H9 (cell line): ENCODE measurements at regions not wholly inside any gene's neighbourhood (a gene's known extent, or its start where the extent isn't known, plus 50 kb on each side); places are given as distances from the start of the nearest gene placed in this dataset.

Experiments
- DNase-seq: peaks from one replicate; pipeline ENCODE4 v3.0.0-alpha.2; 2017
- H2AFZ ChIP-seq: one replicate; pipeline ENCODE4 v1.6.1; 2013; ENCODE audit warnings: mild to moderate bottlenecking, low read length, control low read depth, moderate library complexity
- H2AK5ac ChIP-seq: 2 replicates; pipeline ENCODE4 v1.6.1; 2013; ENCODE audit warnings: low read length, control low read depth, mixed read lengths; ENCODE audit not compliant: insufficient read length
- H2BK120ac ChIP-seq: one replicate; pipeline ENCODE4 v1.6.1; 2013; ENCODE audit warnings: low read depth, mild to moderate bottlenecking, low read length, control low read depth, inconsistent platforms; ENCODE audit not compliant: poor library complexity, severe bottlenecking
- H2BK12ac ChIP-seq: 2 replicates; pipeline ENCODE4 v1.6.1; 2013; ENCODE audit warnings: low read length, control low read depth, mixed read lengths, low read depth; ENCODE audit not compliant: insufficient read length
- H2BK15ac ChIP-seq: 2 replicates; pipeline ENCODE4 v1.6.1; 2013; ENCODE audit warnings: low read depth, low read length, control low read depth
- H2BK20ac ChIP-seq: one replicate; pipeline ENCODE4 v1.6.1; 2013; ENCODE audit warnings: low read depth, mild to moderate bottlenecking, low read length, control low read depth, inconsistent platforms; ENCODE audit not compliant: poor library complexity, severe bottlenecking
- H2BK5ac ChIP-seq: 2 replicates; pipeline ENCODE4 v1.6.1; 2013; ENCODE audit warnings: low read length, control low read depth, mixed read lengths; ENCODE audit not compliant: insufficient read length
- H3K14ac ChIP-seq: 2 replicates; pipeline ENCODE4 v1.6.1; 2013; ENCODE audit warnings: low read length, control low read depth; ENCODE audit not compliant: insufficient read depth
- H3K18ac ChIP-seq: 2 replicates; pipeline ENCODE4 v1.6.1; 2013; ENCODE audit warnings: low read depth, mild to moderate bottlenecking, mixed read lengths, low read length, control low read depth; ENCODE audit not compliant: insufficient read length
- H3K23ac ChIP-seq: 2 replicates; pipeline ENCODE4 v1.6.1; 2013; ENCODE audit warnings: low read length, control low read depth, mixed read lengths, low read depth; ENCODE audit not compliant: insufficient read length
- H3K23me2 ChIP-seq: 2 replicates; pipeline ENCODE4 v1.6.1; 2013; ENCODE audit warnings: low read depth, mild to moderate bottlenecking, mixed read lengths, low read length, control low read depth; ENCODE audit not compliant: insufficient read length, poor library complexity, severe bottlenecking
- H3K27ac ChIP-seq: 2 replicates; pipeline ENCODE4 v1.5.1; 2013; ENCODE audit warnings: low read length, control low read depth, mixed read lengths, low read depth; ENCODE audit not compliant: insufficient read length
- H3K27me3 ChIP-seq: 2 replicates; pipeline ENCODE4 v1.6.1; 2013; ENCODE audit warnings: low read length, control low read depth, inconsistent platforms; ENCODE audit not compliant: insufficient read depth
- H3K4ac ChIP-seq: 2 replicates; pipeline ENCODE4 v1.6.1; 2013; ENCODE audit warnings: low read depth, mild to moderate bottlenecking, control low read depth, inconsistent platforms, low read length, moderate library complexity
- H3K4me1 ChIP-seq: 2 replicates; pipeline ENCODE4 v1.6.1; 2013; ENCODE audit warnings: low read length, control low read depth, inconsistent platforms; ENCODE audit not compliant: insufficient read depth
- H3K4me2 ChIP-seq: 2 replicates; pipeline ENCODE4 v1.6.1; 2013; ENCODE audit warnings: low read length, control low read depth, mixed read lengths; ENCODE audit not compliant: insufficient read length, insufficient read depth
- H3K56ac ChIP-seq: 2 replicates; pipeline ENCODE4 v1.6.1; 2013; ENCODE audit warnings: low read depth, mild to moderate bottlenecking, mixed read lengths, low read length, control low read depth; ENCODE audit not compliant: insufficient read length
- H3K79me1 ChIP-seq: 2 replicates; pipeline ENCODE4 v1.6.1; 2013; ENCODE audit warnings: low read depth, mild to moderate bottlenecking, moderate library complexity, low read length, control low read depth, inconsistent platforms; ENCODE audit not compliant: insufficient read depth, poor library complexity, severe bottlenecking
- H3K79me2 ChIP-seq: 2 replicates; pipeline ENCODE4 v1.6.1; 2013; ENCODE audit warnings: low read length, control low read depth, inconsistent platforms; ENCODE audit not compliant: insufficient read depth
- H3K9ac ChIP-seq: 2 replicates; pipeline ENCODE4 v1.6.1; 2013; ENCODE audit warnings: low read length, control low read depth, mixed read lengths; ENCODE audit not compliant: insufficient read length; ENCODE audit errors: extremely low read depth
- H3K9me3 ChIP-seq: one replicate; pipeline ENCODE4 v1.6.1; 2013; ENCODE audit warnings: low read depth, low read length, inconsistent platforms; ENCODE audit not compliant: control insufficient read depth
- H3T11ph ChIP-seq: one replicate; pipeline ENCODE4 v1.6.1; 2013; ENCODE audit warnings: mild to moderate bottlenecking, low read length, control low read depth, inconsistent platforms
- H4K20me1 ChIP-seq: one replicate; pipeline ENCODE4 v1.6.1; 2013; ENCODE audit not compliant: control insufficient read depth, insufficient read length, insufficient read depth
- H4K5ac ChIP-seq: 2 replicates; pipeline ENCODE4 v1.6.1; 2013; ENCODE audit warnings: low read depth, mild to moderate bottlenecking, mixed read lengths, low read length, control low read depth; ENCODE audit not compliant: insufficient read length
- H4K8ac ChIP-seq: replicated peaks from 2 replicates; pipeline ENCODE4 v1.6.1; 2013; ENCODE audit warnings: low read length, control low read depth, mixed read lengths, low read depth; ENCODE audit not compliant: insufficient read length
- H4K91ac ChIP-seq: 2 replicates; pipeline ENCODE4 v1.6.1; 2013; ENCODE audit warnings: low read depth, mild to moderate bottlenecking, moderate library complexity, mixed read lengths, low read length, control low read depth; ENCODE audit not compliant: insufficient read length
- H3K27ac Mint-ChIP-seq, 3 experiments: 2 replicates in 2 of 3; 3 replicates in 1 of 3; pipeline ENCODE4 v1.8.0; 2020 to 2021; ENCODE audit warnings: mixed read lengths in 3 of 3, mild to moderate bottlenecking in 1 of 3, moderate library complexity in 1 of 3
- H3K27me3 Mint-ChIP-seq: 2 replicates; pipeline ENCODE4 v1.8.0; 2021; ENCODE audit warnings: low read depth, mild to moderate bottlenecking, moderate library complexity, mixed read lengths
- H3K36me3 Mint-ChIP-seq, 3 experiments: 2 replicates in 2 of 3; 3 replicates in 1 of 3; pipeline ENCODE4 v1.8.0; 2020 to 2021; ENCODE audit warnings: low read depth in 3 of 3, mixed read lengths in 3 of 3; ENCODE audit not compliant: insufficient read depth in 1 of 3
- H3K4me1 Mint-ChIP-seq, 2 experiments: 2 replicates each; pipeline ENCODE4 v1.8.0; 2020; ENCODE audit warnings: mixed read lengths in 2 of 2
- H3K4me3 Mint-ChIP-seq, 2 experiments: 2 replicates in 1 of 2; 3 replicates in 1 of 2; pipeline ENCODE4 v1.8.0; 2020 to 2021; ENCODE audit warnings: mild to moderate bottlenecking in 2 of 2, mixed read lengths in 2 of 2, moderate library complexity in 1 of 2
- H3K9me3 Mint-ChIP-seq, 2 experiments: 2 replicates in 1 of 2; 3 replicates in 1 of 2; pipeline ENCODE4 v1.8.0; 2020; ENCODE audit warnings: mild to moderate bottlenecking in 2 of 2, mixed read lengths in 2 of 2, moderate library complexity in 1 of 2
- CTCF ChIP-seq: fragments of 200-600 bp; sonication (generic); conservative IDR thresholded peaks from 3 replicates; pipeline ENCODE4 v1.8.0; 2021; ENCODE audit warnings: antibody characterized with exemption, mild to moderate bottlenecking
- WGBS: extraction: QIAGEN DNeasy Blood & Tissue Kit; methylation state at CpG from one replicate; pipeline ENCODE4 v1.1.7; 2013; ENCODE audit warnings: missing lambda C conversion rate, low lambda C conversion rate, mixed read lengths; ENCODE audit not compliant: insufficient read length; ENCODE audit errors: extremely low coverage; 5-methylcytosine and 5-hydroxymethylcytosine counted together

GRCh38 chr2:34529965-34530364 lies 930.9 kb upstream of the FAM98A start:
- Histone ChIP-seq H4K5ac (no peak overlapping the region), H3K23ac (no peak overlapping the region), H4K91ac (no peak overlapping the region), H3K56ac (no peak overlapping the region), H3K79me1 (no peaks in the 10 kb centered on the region), H4K8ac (no peak overlapping the region), H2AFZ (no peak overlapping the region), H3K9ac (no peak overlapping the region), H3K27ac (no peak overlapping the region), H3K27me3 (no peaks in the 10 kb centered on the region), H3K18ac (no peak overlapping the region), H2BK12ac (no peak overlapping the region), H2AK5ac (no peak overlapping the region), H2BK15ac (no peak overlapping the region), H3K14ac (no peak overlapping the region), H3K4me2 (no peak overlapping the region), H3K4ac (no peak overlapping the region), H3K23me2 (no peaks in the 10 kb centered on the region), H2BK120ac (no peak overlapping the region), H3K9me3 (no peaks in the 10 kb centered on the region), H4K20me1 (no peaks in the 10 kb centered on the region), H2BK20ac (no peak overlapping the region), H2BK5ac (no peak overlapping the region), H3T11ph (no peak overlapping the region), H3K79me2 (no peaks in the 10 kb centered on the region), H3K4me1 (no peaks in the 10 kb centered on the region)
- Mint-ChIP-seq H3K27me3 (no peaks in the 10 kb centered on the region), H3K4me1 (no peaks in the 10 kb centered on the region), H3K4me3 (no peak overlapping the region), H3K36me3 (no peaks in the 10 kb centered on the region), H3K9me3 (no peaks in the 10 kb centered on the region), H3K27ac (no peak overlapping the region)
- no CpG with 5 or more reads among the region's 1 CpG for WGBS
- no peak for TF ChIP-seq CTCF
- no peak for DNase-seq
